ENCODE measurements at regions not wholly inside any gene's neighbourhood (a gene's known extent, or its start where the extent isn't known, plus 50 kb on each side); places are given as distances from the start of the nearest gene placed in this dataset.

- H3K4me3 ChIP-seq (ENCODE audit: control insufficient read depth, low read depth, low read length): no peak overlapping the region
- TF ChIP-seq CTCF (conservative IDR thresholded peaks at IDR 0.05; ENCODE audit: control insufficient read depth, insufficient read depth, low read depth, low read length): no peak
- no peak for DNase-seq (ENCODE audit: low read depth)
Observed at GRCh38 chr9:36768677-36769076, 196.0 kb downstream of the MELK start.

- no peak for DNase-seq (ENCODE audit: low read depth)
- no peak for TF ChIP-seq CTCF (conservative IDR thresholded peaks at IDR 0.05; ENCODE audit: control insufficient read depth, insufficient read depth, low read depth, low read length)
- no peak overlapping the region for H3K4me3 ChIP-seq (ENCODE audit: control insufficient read depth, low read depth, low read length)
Observed at GRCh38 chr9:36770025-36770424, 197.3 kb downstream of the MELK start.

- no peak for TF ChIP-seq CTCF (conservative IDR thresholded peaks at IDR 0.05; ENCODE audit: control insufficient read depth, insufficient read depth, low read depth, low read length)
- no peak overlapping the region for H3K4me3 ChIP-seq (ENCODE audit: control insufficient read depth, low read depth, low read length)
- peak; percentile 22 for DNase-seq (ENCODE audit: low read depth)
Observed at GRCh38 chr9:36772449-36773403, 200.0 kb downstream of the MELK start.

GRCh38 chr9:36778682-36779081, 206.0 kb downstream of the MELK start:
- no peak for TF ChIP-seq CTCF (conservative IDR thresholded peaks at IDR 0.05; ENCODE audit: control insufficient read depth, insufficient read depth, low read depth, low read length)
- no peak overlapping the region for H3K4me3 ChIP-seq (ENCODE audit: control insufficient read depth, low read depth, low read length)
- no peak for DNase-seq (ENCODE audit: low read depth)

GRCh38 chr9:36779582-36779981, 206.9 kb downstream of the MELK start:
- no peak overlapping the region for H3K4me3 ChIP-seq (ENCODE audit: control insufficient read depth, low read depth, low read length)
- no peak for TF ChIP-seq CTCF (conservative IDR thresholded peaks at IDR 0.05; ENCODE audit: control insufficient read depth, insufficient read depth, low read depth, low read length)
- DNase-seq (ENCODE audit: low read depth): no peak

- no peak overlapping the region for H3K4me3 ChIP-seq (ENCODE audit: control insufficient read depth, low read depth, low read length)
- DNase-seq (ENCODE audit: low read depth): no peak
- TF ChIP-seq CTCF (conservative IDR thresholded peaks at IDR 0.05; ENCODE audit: control insufficient read depth, insufficient read depth, low read depth, low read length): no peak
Observed at GRCh38 chr9:36780186-36780585, 207.5 kb downstream of the MELK start.

Measured in fibroblast of mammary gland (primary cell).